Activated T-cell treated with anti-CD3 and anti-CD28 coated beads, Interleukin-2, amount 50 U/mL, for 48 hours (primary cell): ENCODE measurements at regions not wholly inside any gene's neighbourhood (a gene's known extent, or its start where the extent isn't known, plus 50 kb on each side); places are given as distances from the start of the nearest gene placed in this dataset.
"Not testable (repeated sequence)": the region's sequence is repeated elsewhere in the genome, so short reads cannot be mapped to it uniquely, and the experiment has no call there.

Experiments used
- DNase-seq, 2 experiments: peaks; one replicate each; pipeline ENCODE4 v3.0.0-alpha.2; 2020

DNA sequence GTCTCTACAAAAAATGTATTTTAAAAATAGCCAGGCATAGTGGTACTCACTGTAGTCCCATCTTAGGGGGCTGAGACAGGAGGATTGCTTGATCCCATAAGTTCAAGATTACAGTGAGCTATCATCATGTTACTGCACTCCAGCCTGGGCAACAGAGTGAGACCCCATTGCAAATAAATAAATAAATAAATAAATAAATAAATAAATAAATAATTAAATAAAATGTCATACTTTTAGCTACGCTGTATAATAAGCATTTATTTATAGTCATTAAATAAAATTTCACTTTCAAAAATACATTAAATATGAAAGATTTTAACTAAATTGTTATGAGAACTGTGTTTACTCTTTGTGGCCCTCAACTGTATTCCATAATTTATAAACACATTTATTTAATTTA lies 1124.2 kb downstream of the PCDH7 start:
- no peak for DNase-seq

DNA sequence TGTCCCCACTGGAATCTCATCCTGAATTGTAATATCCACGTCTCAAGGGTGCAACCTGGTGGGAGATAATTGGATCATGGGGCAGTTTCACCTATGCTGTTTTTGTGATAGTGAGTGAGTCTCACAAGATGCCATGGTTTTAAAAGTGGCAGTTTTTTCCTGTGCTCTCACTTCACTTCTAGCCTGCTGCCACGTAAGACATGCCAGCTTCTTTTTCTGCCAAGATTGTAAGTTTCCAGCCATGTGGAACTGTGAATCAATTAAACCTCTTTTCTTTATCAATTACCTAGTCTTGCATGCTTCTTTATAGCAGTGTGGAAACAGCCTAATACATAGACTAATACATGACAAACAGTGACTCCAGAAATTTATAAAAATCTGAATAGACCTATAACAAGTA lies 1131.8 kb downstream of the PCDH7 start:
- DNase-seq, result no peak

DNA sequence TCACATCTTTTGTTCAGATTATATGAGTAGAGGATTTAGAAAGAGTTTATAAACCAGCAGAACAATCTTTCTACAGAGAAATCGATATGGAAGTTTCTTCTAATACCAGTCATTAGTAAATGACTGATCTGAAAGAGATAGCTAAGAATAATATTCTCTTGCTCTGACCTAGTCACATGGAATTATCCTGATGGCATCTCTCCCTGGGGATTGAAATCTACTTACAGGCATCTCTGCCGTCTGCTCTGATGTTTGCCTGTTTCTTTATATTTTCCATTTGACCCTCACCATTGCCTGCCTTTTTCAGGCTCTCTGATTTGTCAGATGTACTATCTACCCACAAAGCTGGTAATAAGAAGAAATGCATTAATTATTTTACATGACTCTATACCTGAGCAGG lies 1157.3 kb downstream of the PCDH7 start:
- no peak for DNase-seq

DNA sequence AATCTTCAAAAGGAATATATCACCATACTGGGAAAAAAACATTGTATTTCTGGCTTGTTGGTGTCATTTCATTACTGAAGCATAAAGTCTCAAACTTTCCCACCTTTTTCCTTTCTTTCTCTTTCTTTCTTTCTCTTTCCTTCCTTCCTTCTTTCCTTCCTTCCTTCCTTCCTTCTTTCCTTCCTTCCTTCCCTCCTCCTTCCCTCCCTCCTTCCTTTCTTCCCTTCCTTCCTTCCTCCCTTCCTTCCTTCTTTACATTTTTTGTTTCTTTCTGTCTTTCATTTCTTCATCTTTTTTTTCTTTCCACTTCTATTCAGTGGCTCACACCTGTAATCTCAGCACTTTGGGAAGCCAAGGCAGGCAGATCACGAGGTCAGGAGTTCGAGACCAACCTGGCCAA lies 1160.7 kb downstream of the PCDH7 start:
- DNase-seq, result not testable (repeated sequence)

DNA sequence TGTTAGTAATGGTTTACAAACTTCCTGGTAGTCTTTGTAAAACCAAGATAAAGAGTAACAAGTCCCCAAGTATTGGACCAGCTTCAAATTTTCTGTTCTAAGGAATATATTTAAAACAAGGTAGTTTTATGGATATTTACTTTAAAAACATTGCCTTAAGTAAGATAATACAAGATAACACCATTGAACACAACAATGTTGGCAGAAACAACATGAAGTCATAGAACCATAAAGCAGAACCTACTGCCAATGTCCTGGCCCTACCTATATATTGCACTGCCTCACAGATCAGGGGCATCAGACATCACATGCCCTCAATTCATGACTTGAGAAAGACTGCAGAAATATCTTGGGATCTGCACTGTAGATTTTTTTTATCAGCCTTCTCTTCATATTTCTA lies 1176.2 kb downstream of the PCDH7 start:
- no peak for DNase-seq

DNA sequence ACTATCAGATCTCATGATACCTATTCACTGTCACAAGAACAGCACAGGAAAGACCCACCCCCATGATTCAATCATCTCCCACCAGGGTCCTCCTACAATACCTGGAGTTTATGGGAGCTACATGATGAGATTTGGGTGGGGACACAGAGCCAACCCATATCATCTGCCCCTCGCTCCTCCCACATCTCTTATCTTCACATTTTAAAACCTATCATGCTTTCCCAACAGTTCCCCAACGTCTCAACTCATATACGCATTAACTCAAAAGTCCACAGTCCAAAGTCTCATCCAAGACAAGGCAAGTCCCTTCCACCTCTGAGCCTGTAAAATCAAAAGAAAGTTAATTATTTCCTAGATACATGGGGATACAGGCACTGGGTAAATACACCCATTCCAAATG lies 1185.2 kb downstream of the PCDH7 start:
- no peak for DNase-seq

DNA sequence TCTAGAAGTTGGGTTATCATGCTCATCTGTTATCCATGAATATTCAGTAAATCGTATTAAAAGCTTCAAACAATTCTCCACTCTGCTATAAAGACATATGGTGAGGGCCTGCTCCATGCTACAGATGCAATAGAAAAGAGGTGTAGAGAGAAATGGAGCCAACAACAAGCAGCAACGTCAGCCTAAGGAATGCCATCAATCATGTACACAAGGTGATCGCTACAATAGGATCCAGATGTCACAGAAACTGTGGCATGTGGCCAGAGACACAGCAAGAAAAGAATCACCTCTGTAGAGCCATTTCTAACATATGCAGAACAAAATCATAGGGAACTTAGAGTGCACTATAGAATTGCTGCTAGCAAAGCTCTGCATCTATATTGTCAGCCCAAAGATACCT lies 1188.1 kb downstream of the PCDH7 start:
- no peak for DNase-seq

DNA sequence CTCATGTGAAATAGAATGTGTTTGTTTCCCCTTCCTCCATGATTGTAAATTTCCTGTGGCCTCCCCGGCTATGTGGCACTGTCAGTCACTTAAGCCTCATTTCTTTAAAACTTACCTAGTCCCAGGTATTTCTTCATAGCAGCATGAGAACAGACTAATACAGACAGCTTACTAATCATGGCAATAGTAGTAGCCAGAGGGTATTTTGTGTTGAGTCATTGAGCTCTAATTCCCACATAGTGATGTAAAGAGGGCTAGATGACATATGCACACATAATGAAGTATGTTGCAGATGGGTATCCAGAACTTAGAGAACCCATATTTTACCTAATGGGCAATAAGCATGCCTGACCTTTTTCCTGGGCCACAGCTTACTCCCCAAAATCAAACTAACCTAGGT lies 1197.2 kb downstream of the PCDH7 start:
- DNase-seq, result no peak

DNA sequence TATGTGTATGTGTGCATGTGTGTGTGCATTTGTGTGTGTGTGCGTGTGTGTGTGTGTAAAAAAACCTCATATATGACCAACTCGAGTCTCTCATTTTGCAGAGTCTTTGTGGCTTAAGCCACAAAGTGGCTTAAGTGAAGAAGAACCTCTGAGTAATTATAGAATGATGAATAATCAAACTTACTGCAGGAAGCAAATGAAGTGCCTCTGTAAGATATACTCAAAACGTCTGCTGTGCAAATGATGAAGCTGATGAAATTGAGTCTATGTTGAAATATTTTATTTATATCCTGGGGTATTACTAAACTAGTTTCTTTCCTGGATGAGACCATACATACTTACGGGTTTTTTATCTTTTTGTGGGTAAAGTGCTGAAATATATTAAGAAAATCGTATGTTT lies 1198.7 kb downstream of the PCDH7 start:
- no peak for DNase-seq

DNA sequence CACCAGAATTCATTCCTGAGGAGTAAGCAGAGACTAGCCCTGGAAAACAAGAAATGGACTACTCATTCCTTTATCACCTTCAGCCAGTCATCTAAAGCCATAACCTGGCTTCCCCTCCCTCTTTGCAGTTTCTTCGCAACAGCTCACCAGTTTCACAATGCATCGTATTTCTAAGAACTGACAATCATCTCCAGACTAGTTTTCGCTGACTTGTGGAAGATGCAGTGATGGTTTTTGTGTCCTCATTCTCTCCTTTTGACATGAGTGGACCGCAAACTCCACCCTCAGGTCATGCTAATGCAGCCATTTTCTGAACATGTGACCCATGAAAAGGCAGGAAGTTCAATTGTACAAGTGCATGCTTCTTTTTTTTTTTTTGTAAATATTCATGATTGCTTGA lies 1203.5 kb downstream of the PCDH7 start:
- DNase-seq, result no peak

DNA sequence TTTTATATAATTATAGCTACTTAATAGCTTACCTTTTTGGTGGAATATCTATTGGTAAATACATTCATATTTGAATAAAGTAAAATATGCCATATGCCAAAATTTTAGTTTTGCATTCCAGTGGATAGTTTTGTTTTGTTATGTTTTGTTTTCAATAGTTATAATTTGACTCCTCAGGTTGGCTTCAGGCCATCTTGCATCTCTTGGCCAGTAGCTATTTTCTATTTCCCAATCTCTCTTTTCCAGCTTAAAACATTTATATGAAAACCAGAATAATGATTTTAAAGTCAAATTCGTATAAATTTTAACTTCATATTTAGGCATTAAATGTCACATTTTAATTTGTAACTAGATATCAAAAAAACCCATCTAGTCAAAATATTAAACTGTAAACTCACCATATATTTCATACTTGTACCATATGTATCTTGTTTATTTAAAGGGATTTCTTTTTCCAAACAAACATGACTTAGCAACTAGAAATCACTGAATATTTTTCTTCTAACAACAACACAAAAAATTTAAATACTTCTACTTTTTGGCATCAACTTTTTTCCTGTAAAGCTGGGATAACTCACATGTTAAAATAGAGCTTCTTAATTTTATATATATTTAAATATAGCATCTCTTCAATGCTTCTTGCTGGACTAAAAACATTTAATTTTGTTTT lies 1209.6 kb downstream of the PCDH7 start:
- no peak for DNase-seq

DNA sequence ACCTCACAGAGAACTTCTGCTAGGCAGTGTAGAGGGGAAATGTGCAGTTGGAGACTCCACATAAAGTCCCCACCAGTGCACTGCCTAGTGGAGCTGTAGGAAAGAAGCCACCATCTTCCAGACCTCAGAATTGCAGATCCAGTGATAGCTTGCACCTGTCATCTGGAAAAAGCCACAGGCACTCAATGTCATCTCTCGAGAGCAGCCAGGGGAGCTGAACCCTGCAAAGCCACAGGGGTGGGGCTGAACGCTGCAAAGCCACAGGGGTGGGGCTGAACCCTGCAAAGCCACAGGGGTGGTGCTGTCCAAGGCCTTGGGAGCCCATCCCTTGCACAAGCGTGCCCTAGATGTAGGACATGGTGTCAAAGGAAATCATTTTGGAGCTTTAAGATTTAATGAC lies 1226.3 kb downstream of the PCDH7 start:
- no peak for DNase-seq

DNA sequence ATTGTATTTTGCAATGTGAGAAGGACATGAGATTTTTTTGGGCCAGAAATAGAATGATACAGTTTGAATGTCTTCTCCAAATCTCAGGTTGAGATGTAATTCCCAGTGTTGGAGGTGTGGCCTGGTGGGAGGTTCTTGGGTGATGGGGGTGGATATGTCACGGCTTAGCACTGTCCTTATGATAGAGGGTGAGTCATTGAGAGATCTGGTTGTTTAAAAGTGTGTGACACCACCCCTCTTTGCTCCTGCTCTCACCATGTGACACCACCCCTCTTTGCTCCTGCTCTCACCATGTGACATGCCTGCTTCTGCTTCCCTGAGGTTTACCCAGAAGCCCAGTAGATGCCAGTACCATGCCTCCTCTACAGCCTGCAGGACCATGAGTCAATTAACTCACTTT lies 1226.9 kb downstream of the PCDH7 start:
- DNase-seq, result no peak

DNA sequence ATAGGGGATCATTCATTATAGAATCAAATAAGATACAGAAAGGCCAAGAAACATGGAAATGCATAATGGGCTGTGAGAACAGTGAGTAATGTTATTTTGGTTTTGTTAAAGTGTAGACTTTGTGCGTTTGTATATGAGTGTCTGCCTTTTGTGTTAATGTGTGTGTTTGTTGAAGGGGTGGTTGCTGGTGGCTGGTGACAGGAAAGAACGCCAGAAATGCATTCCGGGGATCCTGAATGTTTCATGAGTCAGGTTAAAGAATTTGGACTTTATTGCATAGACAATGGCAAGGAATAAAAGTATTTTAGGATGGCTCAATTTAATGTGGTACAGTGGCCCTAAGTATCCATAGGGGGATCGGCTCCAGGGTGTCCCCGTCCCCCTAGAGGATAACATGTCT lies 1228.9 kb downstream of the PCDH7 start:
- DNase-seq, result no peak

DNA sequence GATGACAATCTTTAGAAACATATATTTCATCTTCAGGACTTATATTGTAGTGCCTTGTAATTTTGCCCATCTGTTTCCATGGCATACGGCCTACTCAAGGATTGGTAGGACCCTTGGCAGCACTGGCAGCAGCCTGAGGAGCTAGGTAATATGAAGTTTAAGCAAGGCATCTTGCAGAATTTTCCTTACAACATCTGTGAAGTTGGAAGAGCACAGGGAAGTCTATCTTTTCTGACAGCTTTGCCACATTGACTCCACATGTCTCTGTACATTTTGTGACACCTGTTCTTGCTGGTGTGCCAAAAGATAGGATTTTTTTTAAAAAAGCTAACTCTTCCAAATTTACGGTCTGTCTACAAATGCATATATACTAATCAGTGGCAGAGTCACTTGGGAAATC lies 1235.2 kb downstream of the PCDH7 start:
- DNase-seq, result no peak

DNA sequence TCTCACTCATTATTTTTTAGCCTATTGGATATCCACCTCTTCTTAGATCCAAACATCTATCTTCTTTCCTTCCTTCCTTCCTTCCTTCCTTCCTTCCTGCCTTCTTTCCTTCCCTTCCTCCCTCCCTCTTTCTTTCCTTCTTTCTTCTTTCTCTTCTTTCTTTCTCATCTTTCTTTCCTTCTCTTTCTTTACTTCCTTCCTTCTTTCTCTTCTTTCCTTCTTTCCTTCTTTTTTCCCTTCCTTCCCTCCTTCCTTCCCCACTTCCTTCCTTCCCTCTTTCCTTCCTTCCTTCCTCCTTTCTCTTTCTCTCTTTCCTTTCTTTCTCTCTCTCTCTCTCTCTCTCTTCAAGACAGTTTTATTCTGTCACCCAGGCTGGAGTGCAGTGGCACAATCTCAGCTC lies 1239.8 kb downstream of the PCDH7 start:
- no peak for DNase-seq

DNA sequence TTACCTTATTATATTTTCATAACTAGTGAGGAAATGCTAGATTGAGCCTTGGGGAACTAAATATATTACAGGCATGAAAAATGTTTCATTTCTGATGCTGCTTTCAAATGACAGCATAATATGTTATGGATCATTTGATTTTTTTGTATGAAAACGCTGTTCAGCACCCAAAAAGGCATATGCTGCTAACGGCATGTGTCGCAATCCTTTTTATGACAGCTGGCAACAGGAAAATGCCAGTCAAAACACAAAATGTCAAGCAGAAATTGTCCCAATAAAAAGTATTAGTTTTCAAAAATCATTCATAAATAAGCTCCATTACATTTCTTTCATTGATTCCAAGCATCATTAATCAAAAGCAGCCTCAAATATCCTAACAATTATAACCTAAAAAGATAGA lies 1244.5 kb downstream of the PCDH7 start:
- no peak for DNase-seq

DNA sequence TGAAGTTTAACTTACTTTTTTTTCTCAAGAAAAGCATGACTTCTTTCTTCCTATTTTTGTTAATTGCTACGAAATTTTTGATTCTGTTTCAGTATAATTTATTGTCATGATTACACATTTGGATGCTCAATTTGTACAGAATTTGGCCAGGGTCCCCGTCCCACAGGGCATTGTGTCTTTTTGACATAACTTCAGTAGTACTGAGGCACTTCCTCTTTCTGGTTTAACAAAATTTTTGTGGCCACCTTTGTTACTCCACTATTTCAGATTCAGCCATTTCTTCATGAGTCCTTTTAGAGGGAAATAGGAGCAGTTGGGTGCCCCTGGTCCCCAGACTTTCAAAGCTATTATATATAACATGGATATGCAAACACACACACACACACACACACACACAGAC lies 1248.7 kb downstream of the PCDH7 start:
- DNase-seq, result no peak

DNA sequence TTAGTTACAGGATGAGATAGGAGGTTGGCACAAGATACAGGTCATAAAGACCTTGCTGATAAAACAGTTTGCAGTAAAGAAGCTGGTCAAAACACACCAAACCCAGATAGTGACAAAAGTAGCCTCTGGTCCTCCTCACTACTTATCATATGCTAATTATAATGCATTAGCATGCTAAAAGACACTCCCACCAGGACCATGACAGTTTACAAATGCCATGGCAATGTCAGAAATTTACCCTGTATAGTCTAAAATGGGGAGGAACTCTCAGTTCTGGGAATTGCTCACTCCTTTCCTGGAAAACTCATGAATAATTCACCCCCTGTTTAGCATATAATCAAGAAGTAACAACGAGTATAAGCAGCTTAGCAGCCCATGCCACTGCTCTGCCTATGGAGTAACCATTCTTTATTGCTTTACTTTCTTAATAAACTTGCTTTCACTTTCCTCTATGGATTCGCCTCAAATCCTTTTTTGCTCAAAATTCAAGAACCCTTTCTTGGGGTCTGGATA lies 1254.4 kb downstream of the PCDH7 start:
- DNase-seq, result no peak

DNA sequence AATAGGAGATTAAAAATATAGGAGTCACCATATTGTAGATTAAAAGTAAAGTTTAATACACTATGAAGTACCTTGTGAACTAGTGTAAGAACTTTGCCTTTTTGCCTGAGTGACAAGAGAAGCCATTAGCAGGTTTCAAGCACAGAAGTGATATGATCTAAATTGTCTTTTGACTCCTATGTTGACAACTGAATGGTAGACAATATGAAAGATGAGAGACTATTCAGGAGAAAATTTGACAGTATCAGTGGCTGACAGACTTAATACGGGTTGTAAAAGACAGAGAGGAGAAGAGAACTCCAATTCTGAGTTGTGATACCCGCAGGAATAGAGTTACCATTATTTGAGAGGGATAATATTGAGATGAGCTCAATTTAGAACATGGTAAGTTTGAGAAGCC lies 1259.8 kb downstream of the PCDH7 start:
- no peak for DNase-seq

DNA sequence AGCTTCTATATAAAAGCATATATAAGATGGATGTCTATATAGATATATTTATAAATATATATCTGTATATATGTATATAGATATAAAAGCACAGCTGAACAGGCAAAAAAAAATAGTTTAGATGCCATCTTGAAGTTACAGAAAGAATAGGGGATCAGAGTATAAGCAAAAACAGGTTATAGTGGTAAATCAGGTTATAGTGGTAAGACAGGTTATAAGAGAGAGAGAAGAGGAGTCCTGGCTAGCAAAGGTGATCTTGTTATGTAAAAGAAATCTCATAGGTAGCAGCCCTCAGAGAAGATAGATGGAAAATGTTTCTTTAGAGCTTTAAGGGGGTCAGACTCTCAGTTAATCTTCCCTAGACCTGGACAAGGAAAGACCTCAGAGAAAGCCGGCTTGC lies 1263.1 kb downstream of the PCDH7 start:
- DNase-seq, result no peak

DNA sequence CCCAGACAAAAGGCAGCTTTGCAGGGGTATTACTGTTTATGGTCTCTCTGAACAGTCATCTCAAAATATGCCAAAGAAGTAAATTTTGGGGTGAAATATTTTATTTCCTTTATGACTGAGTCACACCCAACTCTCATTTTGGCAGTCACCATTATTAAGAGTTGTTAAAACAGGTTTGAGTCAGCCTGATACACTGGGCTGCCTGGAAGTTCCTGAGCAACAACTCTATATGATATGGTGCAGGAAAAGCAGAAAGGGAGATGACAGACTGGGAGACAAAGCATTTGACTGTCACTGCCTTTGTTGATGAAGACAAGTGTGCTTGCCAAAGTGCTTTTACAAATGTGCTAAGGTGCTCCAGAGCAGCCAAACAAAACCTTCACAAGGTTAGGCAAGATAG lies 1263.5 kb downstream of the PCDH7 start:
- DNase-seq, result no peak

DNA sequence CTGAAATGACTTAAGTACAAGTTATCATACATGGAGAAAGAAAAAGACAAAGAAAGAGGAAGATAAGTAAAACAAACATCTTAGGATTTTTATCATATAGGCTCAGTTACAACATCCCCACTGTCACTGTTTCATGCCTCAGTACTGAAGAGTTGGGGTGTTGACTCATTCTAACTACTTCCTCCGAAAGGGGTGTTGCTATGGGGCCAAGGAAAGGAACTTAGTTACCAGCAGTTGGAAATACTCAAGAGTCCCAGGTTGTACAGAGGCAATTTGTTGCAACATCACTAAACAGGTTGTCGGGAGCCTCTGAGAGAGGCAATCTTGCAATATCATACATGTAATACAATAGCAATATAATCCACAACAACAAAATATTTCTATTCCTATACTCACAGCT lies 1264.7 kb downstream of the PCDH7 start:
- DNase-seq, result no peak

DNA sequence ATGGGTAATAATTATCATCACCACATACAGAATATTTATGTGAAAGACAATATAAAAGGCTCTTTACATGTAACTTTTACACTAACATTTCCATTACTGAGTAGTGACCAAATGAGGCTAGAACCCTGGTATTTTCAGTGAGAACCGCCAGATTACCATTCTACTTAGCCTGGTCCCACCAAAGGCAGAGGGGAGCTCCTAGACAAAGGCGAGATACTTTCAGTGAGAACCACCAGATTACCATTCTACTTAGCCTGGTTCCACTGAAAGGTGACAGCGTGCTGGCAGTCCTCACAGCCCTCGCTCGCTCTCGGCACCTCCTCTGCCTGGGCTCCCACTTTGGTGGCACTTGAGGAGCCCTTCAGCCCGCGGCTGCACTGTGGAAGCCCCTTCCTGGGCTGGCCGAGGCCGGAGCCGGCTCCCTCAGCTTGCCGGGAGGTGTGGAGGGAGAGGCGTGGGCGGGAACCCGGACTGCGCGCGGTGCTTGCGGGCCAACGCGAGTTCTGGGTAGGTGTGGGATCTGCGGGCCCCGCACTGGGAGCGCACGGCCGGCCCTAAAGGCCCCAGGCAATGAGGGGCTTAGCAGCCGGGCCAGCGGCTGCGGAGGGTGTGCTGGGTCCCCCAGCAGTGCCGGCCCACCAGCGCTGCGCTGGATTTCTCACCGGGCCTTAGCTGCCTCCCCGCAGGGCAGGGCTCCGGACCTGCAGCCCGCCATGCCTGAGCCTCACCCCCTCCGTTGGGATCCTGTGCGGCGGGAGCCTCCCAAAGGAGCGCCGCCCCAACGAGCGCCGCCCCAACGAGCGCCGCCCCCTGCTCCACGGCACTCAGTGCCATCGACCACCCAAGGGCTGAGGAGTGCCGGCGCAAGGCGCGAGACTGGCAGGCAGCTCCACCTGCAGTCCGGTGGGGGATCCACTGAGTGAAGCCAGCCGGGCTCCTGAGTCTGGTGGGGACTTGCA lies 1276.1 kb downstream of the PCDH7 start:
- no peak for DNase-seq
